NCI-H2029 treated with DMSO at 0.1 percent for 48 hours (cell line): ENCODE measurements at regions not wholly inside any gene's neighbourhood (a gene's known extent, or its start where the extent isn't known, plus 50 kb on each side); places are given as distances from the start of the nearest gene placed in this dataset.
"Not testable (repeated sequence)": the region's sequence is repeated elsewhere in the genome, so short reads cannot be mapped to it uniquely, and the experiment has no call there.

ENCODE experiments used
- DNase-seq: peaks from one replicate; lab custom pipeline; 2025; lab: John Stamatoyannopoulos, UW

- no peak for DNase-seq
These were observed 220.7 kb downstream of the TACR3 start for GRCh38 chr4:103499094-103499493.

DNA sequence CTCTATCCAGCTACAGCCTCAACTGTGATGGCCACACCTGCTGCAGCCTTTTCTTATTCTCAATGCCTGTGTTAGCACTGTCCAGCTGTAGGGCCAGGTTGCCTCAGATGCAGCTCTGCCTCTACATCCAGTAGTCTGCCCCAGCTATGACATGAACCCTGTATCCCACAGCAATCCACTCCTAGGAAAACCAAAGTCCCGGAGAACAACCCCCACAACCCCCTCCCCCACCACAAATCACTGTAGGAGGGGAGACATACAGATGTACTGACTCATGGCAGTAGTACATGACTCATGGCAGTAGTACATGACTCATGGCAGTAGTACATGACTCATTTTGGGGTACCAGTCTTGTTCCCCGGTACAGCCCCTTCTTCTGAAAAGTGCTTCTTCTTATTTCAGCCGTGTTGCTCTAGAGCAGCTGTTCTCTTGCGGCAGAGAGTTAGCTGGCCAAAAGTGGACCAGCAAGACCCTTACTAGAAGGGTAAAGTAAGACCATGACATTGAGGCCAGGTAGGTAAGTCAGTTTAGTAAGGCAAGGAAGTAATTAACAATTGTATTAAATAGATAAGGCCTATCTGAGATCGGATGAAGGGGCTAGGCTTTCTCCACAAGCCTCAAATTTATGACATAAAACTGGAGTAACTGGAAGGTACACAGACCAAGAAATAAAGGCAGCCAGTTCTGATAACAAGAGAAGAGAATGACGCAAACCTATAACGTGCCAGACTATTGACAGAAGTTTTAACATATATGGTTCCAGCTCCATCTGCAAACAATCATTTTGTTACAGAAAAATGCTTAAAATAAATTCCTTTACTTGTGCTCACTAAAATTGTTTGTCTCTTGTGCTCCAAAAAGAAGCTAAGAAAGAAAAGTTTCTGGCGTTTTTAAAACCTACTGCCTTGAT is 221.4 kb downstream of the TACR3 start:
- DNase-seq = no peak

DNA sequence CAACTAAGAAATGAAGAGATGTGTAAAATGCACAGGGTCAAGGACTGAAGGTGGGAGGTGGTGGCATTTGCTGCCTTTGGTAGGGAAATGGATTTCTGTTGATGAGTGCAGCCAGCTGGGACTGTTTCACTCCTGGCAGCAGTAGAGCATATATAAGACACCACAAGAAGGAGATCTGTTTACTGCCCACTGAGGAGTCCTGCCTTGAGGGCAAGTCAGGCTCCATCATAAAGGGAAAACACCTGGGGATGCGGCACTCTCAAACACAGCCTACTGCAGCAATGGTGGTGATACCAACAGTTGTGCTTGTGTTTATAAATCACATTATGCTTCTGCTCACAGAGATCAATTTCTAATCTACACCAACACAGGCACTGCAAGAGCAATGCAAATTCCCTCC is 222.1 kb downstream of the TACR3 start:
- DNase-seq = no peak

- DNase-seq = no peak
These were observed 223.0 kb downstream of the TACR3 start for GRCh38 chr4:103496800-103497199.

DNA sequence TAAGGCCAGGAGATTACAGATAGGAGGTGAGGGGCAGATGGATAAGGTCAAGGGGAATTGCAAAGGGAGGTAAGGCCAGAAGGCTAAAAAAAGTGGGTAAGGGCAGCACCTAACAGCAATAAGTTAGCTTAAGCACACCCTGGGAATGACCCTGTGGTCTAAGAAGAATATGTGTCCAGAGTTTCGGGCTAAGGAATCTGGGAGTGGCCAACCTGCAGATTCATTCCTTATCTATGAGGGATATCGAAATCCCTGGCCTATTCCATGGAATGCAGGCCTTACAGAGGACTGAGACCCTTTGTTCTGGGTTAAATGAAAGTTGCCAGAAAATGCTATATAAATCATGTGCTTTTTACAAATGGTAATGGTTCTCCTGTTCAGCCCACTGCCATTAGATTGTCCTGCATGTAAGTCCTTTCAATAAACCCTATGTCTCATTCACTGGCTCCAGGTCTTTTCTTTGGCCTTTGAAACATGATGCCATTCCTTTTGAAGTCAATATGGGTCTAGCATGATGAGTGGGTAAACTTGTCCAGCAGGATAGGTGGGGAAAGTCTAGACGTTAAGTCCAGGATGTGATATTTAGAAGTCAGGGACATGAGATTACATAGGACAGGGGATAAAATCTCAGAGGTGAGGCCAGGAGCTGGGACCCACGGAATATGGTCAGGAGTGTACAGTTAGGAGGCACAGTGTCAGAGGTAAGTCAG is 226.2 kb downstream of the TACR3 start:
- no peak for DNase-seq

DNA sequence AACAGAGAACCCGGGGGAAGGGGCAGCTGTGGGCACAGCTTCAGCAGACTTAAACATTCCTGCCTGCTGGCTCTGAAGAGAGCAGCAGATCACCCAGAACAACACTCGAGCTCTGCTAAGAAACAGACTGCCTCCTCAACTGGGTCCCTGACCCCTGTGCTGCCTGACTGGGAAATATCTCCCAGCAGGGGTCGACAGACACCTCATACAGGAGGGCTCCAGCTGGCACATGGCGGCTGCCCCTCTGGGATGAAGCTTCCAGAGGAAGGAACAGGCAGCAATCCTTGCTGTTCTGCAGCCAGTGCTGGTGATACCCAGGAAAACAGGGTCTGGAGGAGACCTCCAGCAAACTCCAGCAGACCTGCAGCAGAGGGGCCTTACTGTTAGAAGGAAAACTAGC is 234.5 kb downstream of the TACR3 start:
- DNase-seq = not testable (repeated sequence)

GRCh38 chr4:103484521-103484920 is 235.3 kb downstream of the TACR3 start:
- DNase-seq = no peak

- DNase-seq = no peak
These were observed 236.9 kb downstream of the TACR3 start for GRCh38 chr4:103482893-103483292.

DNA sequence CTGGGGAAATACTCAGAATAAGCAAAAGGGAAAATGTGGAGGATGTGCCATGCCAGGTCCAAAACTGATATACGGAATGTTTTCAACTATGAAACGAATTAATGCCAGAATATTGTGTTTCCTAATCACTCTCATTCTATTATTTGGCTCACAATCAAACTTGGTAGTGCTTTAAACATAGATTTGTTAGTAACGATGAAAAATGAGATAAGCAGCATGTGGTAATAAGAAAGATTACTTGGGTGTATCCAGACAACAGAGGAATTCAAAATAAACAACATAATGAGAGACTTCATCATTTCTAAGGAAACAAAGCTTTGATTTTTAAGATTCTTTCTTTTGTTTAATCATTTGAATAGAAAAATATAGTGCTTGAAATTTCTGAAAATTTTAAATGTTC is 237.3 kb downstream of the TACR3 start:
- DNase-seq = no peak

GRCh38 chr4:103478734-103479133 is 241.1 kb downstream of the TACR3 start:
- no peak for DNase-seq

DNA sequence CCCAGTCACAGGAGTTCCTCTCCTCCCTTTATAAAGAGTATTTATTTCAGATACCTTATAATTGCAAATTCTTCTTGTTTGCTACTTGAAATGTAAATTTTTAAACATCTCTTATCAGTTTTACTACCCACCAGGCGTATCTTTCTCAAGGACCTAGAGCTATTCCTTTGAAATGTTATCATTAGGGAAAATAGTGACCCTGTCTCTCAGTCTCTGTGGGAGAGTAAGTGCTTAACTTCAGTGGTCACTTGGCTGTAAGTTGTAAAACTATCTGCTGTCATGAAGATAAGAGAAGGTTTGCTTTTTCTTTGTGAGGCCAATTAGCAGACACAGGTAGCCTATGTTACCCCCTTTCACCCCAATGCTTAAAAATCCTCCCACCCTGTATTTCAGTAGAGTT is 241.6 kb downstream of the TACR3 start:
- no peak for DNase-seq

- DNase-seq = no peak
These were observed 259.4 kb upstream of the CENPE start for GRCh38 chr4:103457566-103457965.

DNA sequence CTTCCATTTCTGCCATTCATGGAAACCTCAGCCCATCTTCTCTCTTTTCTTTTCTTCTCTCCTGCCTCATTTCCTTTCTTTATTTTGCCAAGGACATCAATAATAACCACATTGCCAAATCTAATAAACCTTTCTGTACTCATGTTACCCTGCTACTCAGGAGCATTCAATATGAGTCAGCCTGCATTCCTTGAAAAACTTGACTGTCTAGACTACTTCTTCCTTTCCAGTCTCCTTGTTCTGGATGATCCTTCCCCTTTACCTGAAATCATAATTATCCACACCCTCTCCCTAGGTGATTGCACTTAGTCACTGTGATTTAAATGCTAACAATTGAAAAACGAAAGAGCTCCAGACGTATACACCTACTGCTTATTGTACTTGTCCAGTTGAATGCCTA is 253.2 kb upstream of the CENPE start:
- DNase-seq = no peak

GRCh38 chr4:103450693-103451092 is 252.6 kb upstream of the CENPE start:
- no peak for DNase-seq

DNA sequence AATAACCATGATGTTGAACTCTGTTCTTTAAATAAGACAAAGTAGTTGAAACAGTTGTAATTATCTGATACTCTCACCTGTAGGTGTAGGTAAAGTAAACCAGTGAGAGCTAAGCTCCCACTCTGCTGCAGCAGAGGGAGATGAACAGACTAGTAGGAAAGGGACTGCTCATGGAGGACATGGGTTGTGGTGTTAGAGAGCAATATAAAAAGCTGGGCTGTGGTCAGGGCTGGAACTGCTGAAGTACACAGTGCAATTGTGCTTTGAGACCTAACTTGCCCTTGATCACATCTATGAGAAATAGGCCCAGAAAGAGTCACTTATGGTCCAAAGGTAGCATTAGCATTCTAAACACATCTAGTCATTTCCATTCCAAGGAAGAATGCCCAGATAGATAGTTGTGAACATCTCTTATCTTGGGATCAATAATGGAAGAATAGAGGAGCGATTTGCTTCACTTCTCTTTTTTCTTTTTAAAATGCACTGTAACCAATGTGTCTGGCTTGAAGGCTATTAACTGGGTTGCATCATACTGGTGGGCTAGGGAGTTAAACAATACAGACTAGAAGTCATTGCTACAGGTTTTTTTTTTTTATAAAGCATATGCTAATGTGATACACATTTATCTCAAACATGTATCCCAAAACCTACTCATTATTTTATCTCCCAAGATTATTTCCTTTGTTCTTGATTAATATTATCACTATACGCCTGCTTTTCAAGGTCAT is 251.3 kb upstream of the CENPE start:
- DNase-seq = no peak

DNA sequence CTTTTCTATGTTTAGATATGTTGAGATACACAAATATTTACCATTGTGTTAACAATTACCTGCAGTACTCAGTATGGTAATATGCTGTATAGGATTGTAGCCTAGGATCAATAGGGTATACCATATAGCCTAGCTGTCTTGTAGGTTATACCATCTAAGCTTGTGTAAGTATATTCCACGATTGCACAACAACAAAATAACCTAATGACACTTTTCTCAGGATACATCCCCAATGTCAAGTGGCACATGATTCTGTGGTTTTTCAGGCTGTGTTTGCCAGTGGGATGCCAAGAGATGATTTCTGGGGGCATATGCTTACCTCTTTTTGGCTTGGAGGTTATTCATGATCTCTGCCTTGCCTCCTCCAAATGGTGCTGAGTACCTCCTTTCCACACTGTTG is 247.2 kb upstream of the CENPE start:
- no peak for DNase-seq

DNA sequence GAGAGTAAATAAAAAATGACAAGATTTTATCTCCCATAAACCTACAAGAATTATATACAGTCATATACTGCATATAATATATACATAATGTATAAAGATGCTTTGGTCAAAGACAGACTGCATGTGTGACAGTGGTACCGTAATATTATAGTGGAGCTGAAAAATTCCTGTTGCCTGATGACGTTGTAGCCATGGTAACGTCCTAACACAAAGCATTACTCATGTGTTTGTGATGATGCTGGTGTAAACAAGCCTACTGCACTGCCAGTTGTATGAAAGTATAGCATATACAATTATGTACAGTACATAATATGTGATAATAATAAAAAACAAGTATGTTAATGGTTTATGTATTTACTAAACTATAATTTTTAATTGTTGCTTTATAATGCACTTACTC is 245.2 kb upstream of the CENPE start:
- DNase-seq = no peak

GRCh38 chr4:103429283-103429682 is 231.1 kb upstream of the CENPE start:
- DNase-seq = no peak

DNA sequence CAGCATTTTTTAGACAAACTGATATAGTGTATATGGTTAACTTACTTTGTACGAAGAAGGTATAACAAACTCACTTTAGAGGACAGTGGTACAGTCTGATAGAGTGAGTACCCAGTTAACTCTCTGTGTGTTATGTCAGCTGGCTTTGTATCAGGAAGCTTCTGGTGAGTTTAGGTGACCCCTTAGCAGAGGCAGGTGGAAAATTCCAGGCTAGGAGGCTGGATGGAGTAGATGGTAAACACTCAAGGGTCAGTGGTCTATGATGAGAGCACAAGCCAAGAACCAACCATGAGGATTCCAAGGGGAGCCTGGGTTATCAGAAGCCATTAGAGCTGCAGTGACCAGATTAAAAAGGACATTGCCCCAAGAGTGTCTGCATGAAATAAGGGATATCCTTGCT is 227.3 kb upstream of the CENPE start:
- peak; percentile 22 for DNase-seq

DNA sequence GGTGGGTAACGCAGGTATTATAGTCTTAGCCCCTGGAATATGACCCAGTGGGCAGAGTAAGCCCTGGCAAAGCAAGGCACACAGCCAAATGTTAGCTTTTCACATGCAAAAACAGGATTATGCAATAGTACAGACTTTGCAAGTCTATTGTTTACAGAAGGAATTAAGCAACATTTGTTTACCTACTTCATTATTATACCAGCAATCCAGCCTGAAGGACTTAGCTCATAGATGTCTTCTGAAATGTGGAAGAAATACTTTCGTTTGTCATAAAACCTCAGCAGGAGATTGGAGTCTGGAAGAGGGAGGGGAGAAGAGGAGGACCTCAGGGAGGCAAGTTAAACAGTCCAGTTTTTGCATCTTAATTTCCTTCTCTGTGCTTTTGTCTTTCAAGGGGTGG is 226.7 kb upstream of the CENPE start:
- peak; percentile 12 for DNase-seq

GRCh38 chr4:103423261-103423660 is 225.1 kb upstream of the CENPE start:
- DNase-seq = no peak

- DNase-seq = no peak
These were observed 224.5 kb upstream of the CENPE start for GRCh38 chr4:103422467-103423219.
